Keratinocyte (primary cell): ENCODE measurements at regions not wholly inside any gene's neighbourhood (a gene's known extent, or its start where the extent isn't known, plus 50 kb on each side); places are given as distances from the start of the nearest gene placed in this dataset.

ENCODE experiments used
- EZH2 ChIP-seq: IDR thresholded peaks from one replicate; pipeline ENCODE4 v1.6.1; 2012; ENCODE audit warnings: inconsistent platforms, mild to moderate bottlenecking, low read length, moderate library complexity
- TF ChIP-seq, protein P1 (sequence below), 3 experiments: IDR thresholded peaks in 1 of 3; conservative IDR thresholded peaks in 1 of 3; optimal IDR thresholded peaks in 1 of 3; 2 replicates in 2 of 3; 3 replicates in 1 of 3; pipeline versions ENCODE3 to v1.5.1; 2011; ENCODE audit warnings: low read length in 3 of 3, mild to moderate bottlenecking in 3 of 3, moderate library complexity in 2 of 3, control low read depth in 1 of 3, inconsistent platforms in 1 of 3; ENCODE audit not compliant: insufficient read depth in 2 of 3; ENCODE audit errors: extremely low read depth in 1 of 3

DNA sequence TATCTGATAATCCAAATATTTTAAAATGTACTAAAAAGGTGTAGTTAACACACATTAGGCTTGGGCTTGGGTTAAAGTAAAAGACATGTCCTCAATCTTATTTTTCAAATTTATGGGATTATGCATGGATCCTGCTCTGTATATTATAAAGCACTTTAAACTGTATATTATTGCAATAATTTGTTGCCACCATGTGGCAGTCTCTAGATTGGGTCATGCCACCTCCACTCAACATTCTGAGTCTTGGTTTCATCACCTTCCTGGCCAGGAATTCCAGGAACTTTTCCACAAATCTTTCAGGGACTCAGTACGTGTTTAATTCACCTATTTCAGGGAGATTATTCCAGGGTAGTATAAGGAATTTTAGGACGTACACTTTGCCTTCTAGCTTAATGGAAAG lies 695.5 kb downstream of the FAM181B start:
- TF ChIP-seq, protein P1, sequence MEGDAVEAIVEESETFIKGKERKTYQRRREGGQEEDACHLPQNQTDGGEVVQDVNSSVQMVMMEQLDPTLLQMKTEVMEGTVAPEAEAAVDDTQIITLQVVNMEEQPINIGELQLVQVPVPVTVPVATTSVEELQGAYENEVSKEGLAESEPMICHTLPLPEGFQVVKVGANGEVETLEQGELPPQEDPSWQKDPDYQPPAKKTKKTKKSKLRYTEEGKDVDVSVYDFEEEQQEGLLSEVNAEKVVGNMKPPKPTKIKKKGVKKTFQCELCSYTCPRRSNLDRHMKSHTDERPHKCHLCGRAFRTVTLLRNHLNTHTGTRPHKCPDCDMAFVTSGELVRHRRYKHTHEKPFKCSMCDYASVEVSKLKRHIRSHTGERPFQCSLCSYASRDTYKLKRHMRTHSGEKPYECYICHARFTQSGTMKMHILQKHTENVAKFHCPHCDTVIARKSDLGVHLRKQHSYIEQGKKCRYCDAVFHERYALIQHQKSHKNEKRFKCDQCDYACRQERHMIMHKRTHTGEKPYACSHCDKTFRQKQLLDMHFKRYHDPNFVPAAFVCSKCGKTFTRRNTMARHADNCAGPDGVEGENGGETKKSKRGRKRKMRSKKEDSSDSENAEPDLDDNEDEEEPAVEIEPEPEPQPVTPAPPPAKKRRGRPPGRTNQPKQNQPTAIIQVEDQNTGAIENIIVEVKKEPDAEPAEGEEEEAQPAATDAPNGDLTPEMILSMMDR (optimal IDR thresholded peaks at IDR 0.05 in 1 of 3, IDR thresholded peaks at IDR 0.05 in 1 of 3, conservative IDR thresholded peaks at IDR 0.05 in 1 of 3; ENCODE audit: extremely low read depth in 1 of 3, insufficient read depth in 2 of 3, low read length in 3 of 3), result peak in 1 of 3 experiments; percentile 6
- TF ChIP-seq EZH2, result no peak
